RWPE1 (cell line): ENCODE measurements at regions not wholly inside any gene's neighbourhood (a gene's known extent, or its start where the extent isn't known, plus 50 kb on each side); places are given as distances from the start of the nearest gene placed in this dataset.
"Not testable (repeated sequence)": the region's sequence is repeated elsewhere in the genome, so short reads cannot be mapped to it uniquely, and the experiment has no call there.

ENCODE experiments used
- CTCF ChIA-PET: fragments of 350-600 bp; sonication (Branson Sonifier 250); formaldehyde crosslinking; extraction: SDS; loops from one replicate; lab custom pipeline; 2021; lab: Yijun Ruan, JAX
- POLR2A ChIA-PET: fragments of 400-600 bp; formaldehyde crosslinking; extraction: SDS; loops from one replicate; lab custom pipeline; 2020; ENCODE audit warnings: antibody characterized with exemption; ENCODE audit not compliant: low non-redundant PET; lab: Yijun Ruan, JAX
- DNase-seq: peaks from one replicate; pipeline ENCODE4 v3.0.0; 2012; ENCODE audit warnings: low spot score
- H3K27ac ChIP-seq: fragments of 450-650 bp; 2 replicates; pipeline ENCODE4 v1.5.1; 2017
- TF ChIP-seq, protein P1 (sequence below): fragments of 450-650 bp; conservative IDR thresholded peaks from 2 replicates; pipeline ENCODE4 v1.5.1; 2017; ENCODE audit warnings: low read depth, mild to moderate bottlenecking

DNA sequence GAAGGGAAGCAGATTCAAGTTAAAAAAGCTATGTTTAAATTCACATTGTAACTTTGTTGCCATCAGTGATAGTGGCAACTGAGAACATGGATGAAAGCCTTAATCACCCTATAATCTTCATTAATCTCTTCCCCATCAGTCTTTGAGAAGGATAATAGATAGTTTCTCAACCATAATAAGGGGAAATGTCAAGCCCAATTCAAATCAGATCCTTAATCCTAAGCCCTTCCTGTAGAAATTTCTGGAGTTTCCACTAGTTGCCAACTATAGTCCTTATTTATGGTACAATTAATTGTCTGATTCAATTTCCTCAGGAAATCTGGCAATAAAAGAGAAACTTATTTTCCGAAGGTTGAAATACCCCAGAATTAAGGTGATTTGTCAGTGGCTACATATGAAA, 431.8 kb downstream of the ZWINT start:
- CTCF ChIA-PET, result no interaction called here
- no peak overlapping the region for H3K27ac ChIP-seq
- POLR2A ChIA-PET, result no interaction called here
- TF ChIP-seq, protein P1, sequence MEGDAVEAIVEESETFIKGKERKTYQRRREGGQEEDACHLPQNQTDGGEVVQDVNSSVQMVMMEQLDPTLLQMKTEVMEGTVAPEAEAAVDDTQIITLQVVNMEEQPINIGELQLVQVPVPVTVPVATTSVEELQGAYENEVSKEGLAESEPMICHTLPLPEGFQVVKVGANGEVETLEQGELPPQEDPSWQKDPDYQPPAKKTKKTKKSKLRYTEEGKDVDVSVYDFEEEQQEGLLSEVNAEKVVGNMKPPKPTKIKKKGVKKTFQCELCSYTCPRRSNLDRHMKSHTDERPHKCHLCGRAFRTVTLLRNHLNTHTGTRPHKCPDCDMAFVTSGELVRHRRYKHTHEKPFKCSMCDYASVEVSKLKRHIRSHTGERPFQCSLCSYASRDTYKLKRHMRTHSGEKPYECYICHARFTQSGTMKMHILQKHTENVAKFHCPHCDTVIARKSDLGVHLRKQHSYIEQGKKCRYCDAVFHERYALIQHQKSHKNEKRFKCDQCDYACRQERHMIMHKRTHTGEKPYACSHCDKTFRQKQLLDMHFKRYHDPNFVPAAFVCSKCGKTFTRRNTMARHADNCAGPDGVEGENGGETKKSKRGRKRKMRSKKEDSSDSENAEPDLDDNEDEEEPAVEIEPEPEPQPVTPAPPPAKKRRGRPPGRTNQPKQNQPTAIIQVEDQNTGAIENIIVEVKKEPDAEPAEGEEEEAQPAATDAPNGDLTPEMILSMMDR, result no peak
- DNase-seq, result no peak

DNA sequence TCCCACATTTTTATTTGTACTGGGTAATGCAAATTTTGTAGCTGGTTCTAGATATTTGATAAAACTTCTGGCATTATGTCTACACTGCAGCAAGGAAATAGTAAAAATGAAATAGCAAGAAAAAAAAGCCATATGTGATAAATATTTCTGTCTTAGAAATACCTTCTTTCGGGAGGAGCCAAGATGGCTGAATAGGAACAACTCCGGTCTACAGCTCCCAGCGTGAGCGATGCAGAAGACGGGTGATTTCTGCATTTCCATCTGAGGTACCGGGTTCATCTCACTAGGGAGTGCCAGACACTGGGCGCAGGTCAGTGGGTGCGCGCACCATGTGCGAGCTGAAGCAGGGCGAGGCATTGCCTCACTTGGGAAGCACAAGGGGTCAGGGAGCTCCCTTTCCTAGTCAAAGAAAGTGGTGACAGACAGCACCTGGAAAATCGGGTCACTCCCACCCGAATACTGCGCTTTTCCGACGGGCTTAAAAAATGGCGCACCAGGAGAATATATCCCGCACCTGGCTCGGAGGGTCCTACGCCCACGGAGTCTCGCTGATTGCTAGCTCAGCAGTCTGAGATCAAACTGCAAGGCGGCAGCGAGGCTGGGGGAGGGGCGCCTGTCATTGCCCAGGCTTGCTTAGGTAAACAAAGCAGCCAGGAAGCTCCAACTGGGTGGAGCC, 461.4 kb downstream of the ZWINT start:
- CTCF ChIA-PET, H3K27ac ChIP-seq, DNase-seq, POLR2A ChIA-PET: not testable (repeated sequence)

DNA sequence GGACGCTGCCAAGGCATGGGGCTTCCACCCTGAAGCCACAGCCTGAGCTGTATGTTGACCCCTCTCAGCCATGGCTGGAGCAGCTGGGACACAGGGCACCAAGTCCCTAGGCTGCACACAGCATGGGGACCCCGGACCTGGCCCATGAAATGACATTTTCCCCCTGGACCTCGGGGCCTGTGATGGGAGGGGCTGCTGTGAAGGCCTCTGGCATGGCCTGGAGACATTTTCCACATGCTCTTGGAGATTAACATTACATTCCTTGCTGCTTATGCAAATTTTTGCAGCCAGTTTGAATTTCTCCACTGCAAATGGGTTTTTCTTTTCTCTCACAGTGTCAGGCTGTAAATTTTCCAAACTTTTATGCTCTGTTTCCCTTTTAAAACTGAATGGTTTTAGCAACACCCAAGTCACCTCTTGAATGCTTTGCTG, 463.6 kb downstream of the ZWINT start:
- no peak overlapping the region for H3K27ac ChIP-seq
- TF ChIP-seq, protein P1, result no peak
- ChIA-PET POLR2A (no interaction called here), CTCF (no interaction called here)
- DNase-seq, result no peak

DNA sequence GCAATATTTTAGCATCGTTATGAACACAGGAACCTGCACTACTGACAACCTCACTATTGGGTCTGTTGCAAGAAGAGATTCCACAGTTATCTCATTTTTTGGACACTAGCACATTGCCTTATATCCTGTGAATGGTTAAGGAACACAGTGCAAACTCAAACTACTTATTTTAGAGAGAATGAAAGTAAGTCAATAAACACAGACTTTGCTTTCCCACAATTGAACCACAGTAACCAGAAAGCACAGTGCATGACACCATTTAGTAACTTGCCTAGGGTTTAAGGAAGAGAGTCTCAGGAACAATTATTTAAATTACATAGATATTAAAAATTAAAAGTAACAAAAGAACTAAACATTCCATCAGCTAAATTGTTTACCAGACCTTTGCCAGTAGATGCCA, 468.8 kb downstream of the ZWINT start:
- ChIA-PET POLR2A (no interaction called here), CTCF (no interaction called here)
- H3K27ac ChIP-seq, result no peak overlapping the region
- no peak for DNase-seq
- TF ChIP-seq, protein P1, result no peak

DNA sequence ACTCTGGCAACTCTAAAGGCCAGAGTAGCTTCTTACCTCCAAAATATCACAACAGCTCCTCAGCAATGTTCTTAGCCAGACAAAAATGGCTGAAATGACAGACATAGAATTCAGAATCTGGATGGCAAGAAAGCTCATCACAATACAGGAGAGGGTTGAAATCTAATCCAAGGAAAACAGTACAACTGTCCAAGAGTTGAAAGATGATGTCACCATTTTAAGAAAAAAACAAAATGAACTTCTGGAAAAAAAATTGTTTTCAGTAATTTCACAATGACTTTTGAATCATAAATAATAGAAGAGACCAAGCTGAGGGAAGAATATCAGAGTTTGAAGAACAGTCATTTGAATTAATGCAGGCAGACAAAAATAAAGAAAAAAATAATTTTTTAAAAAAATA, 479.5 kb downstream of the ZWINT start:
- TF ChIP-seq, protein P1, result no peak
- no peak for DNase-seq
- CTCF ChIA-PET, result no interaction called here
- H3K27ac ChIP-seq, result no peak overlapping the region
- POLR2A ChIA-PET, result no interaction called here

DNA sequence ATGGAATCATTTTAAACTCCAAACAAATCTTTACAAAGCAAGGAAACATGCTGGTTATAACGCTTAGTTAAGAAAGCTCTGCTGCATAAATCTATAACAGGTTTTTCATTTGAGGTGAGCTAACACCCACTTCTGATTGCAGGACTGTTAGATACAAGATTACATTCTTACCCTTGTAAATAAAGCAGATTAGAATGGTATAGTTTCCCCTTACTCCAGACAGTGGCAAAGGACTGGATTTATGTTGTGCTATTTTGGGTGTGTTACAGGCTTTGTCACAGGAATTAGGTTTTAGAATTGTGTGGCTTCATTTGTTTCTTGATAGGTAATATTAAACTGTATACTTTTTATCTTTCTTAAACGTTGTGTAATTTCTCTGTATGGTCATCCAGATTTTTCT, 487.6 kb downstream of the ZWINT start:
- no peak overlapping the region for H3K27ac ChIP-seq
- ChIA-PET CTCF (no interaction called here), POLR2A (no interaction called here)
- TF ChIP-seq, protein P1, result no peak
- DNase-seq, result no peak

DNA sequence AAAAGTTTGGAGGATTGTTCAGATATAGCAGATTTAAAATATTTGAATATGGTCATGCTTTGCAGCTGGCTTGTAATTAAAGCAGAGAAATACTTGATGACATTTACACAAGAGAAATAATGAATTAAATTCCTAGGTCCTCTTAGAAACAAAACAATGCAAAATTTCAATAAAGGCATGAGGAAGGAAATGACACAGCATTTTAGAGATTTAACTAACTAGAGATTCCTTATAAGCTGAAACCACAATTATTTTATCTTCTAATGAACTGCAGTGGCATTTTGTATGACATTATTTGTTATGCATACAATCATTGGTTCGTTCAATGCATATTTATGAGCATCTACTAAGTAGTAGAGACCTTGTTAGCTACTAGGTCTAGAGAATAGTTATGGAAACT, 490.9 kb downstream of the ZWINT start:
- DNase-seq, result no peak
- ChIA-PET CTCF (interaction anchor here (0.7 kb wide), 1 partner anchor 109 kb away, joined by 3 read pairs; no protein-coding TSS in a partner anchor), POLR2A (no interaction called here)
- no peak overlapping the region for H3K27ac ChIP-seq
- TF ChIP-seq, protein P1, result no peak
